H1 (cell line): ENCODE measurements at regions not wholly inside any gene's neighbourhood (a gene's known extent, or its start where the extent isn't known, plus 50 kb on each side); places are given as distances from the start of the nearest gene placed in this dataset.

Source experiments
- CHD1 ChIP-seq: IDR thresholded peaks from 2 replicates; pipeline ENCODE4 v1.6.1; 2012; ENCODE audit warnings: low read depth, low read length, improper control_type of control experiment
- CHD2 ChIP-seq: IDR thresholded peaks from 2 replicates; pipeline ENCODE4 v1.6.1; 2012; ENCODE audit warnings: low read length, improper control_type of control experiment
- CTBP2 ChIP-seq: IDR thresholded peaks from 2 replicates; pipeline ENCODE4 v1.7.0; 2011; ENCODE audit warnings: borderline replicate concordance, mild to moderate bottlenecking, moderate library complexity, mixed read lengths, low read length; ENCODE audit not compliant: insufficient read depth, insufficient read length
- HDAC2 ChIP-seq, 2 experiments: fragments of 300-600 bp in 1 of 2; sonication (generic) in 1 of 2; IDR thresholded peaks; 2 replicates each; pipeline ENCODE4 v1.6.1; 2011 to 2012; ENCODE audit warnings: low read depth in 2 of 2, low read length in 2 of 2, mild to moderate bottlenecking in 2 of 2, moderate library complexity in 2 of 2, borderline replicate concordance in 1 of 2, inconsistent platforms in 1 of 2
- POLR2AphosphoS5 ChIP-seq: IDR thresholded peaks from 2 replicates; pipeline ENCODE4 v1.6.1; 2011; ENCODE audit warnings: low read depth, low read length
- RNF2 ChIP-seq: fragments of 200-900, 300-1000 bp; sonication (generic); IDR thresholded peaks from 2 replicates; pipeline ENCODE4 v1.7.1; 2016; ENCODE audit warnings: borderline replicate concordance, low read depth, mild to moderate bottlenecking, antibody characterized with exemption, low read length; ENCODE audit not compliant: poor library complexity, severe bottlenecking; ENCODE audit errors: missing control alignments
- SP1 ChIP-seq: IDR thresholded peaks from 2 replicates; pipeline ENCODE4 v1.6.1; 2011; ENCODE audit warnings: low read depth, low read length
- SP4 ChIP-seq: IDR thresholded peaks from 2 replicates; pipeline ENCODE4 v1.6.1; 2012; ENCODE audit warnings: low read length, inconsistent platforms
- TAF1 ChIP-seq: IDR thresholded peaks from 2 replicates; pipeline ENCODE4 v1.6.1; 2011; ENCODE audit warnings: mild to moderate bottlenecking, low read depth, low read length
- TAF7 ChIP-seq: optimal IDR thresholded peaks from 2 replicates; pipeline ENCODE3; 2011; ENCODE audit warnings: low read depth, mild to moderate bottlenecking, inconsistent platforms, low read length, moderate library complexity, borderline replicate concordance
- TF ChIP-seq, protein P1 (sequence below): fragments of 300-600 bp; sonication (generic); IDR thresholded peaks from 2 replicates; pipeline ENCODE4 v1.7.1; 2012; ENCODE audit warnings: low read length, moderate library complexity, mild to moderate bottlenecking, inconsistent platforms; ENCODE audit not compliant: insufficient replicate concordance
- TF ChIP-seq, protein P2 (sequence below): IDR thresholded peaks from 2 replicates; pipeline ENCODE4 v1.6.1; 2011; ENCODE audit warnings: low read depth, mild to moderate bottlenecking, low read length; ENCODE audit not compliant: insufficient read depth

DNA sequence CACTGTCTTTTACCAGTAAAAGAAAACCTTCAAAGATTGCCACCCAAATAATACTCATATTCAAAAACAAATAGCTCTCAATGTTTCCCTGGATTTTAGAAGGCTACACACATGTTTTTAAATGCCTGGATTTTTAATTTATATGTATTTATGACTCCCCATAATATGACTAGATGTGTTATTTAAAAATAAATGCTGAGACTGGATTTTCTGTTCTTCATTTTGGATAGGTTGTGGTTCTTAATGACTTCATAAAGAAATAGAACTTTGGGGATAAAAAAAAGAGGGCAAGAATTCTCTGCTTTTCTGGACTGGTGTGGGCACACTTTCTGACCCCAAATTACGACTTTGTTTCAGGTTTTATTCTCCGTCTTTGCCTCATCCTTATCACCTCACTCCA, 62.8 kb upstream of the LEKR1 start (continued):
- TF ChIP-seq, protein P1, sequence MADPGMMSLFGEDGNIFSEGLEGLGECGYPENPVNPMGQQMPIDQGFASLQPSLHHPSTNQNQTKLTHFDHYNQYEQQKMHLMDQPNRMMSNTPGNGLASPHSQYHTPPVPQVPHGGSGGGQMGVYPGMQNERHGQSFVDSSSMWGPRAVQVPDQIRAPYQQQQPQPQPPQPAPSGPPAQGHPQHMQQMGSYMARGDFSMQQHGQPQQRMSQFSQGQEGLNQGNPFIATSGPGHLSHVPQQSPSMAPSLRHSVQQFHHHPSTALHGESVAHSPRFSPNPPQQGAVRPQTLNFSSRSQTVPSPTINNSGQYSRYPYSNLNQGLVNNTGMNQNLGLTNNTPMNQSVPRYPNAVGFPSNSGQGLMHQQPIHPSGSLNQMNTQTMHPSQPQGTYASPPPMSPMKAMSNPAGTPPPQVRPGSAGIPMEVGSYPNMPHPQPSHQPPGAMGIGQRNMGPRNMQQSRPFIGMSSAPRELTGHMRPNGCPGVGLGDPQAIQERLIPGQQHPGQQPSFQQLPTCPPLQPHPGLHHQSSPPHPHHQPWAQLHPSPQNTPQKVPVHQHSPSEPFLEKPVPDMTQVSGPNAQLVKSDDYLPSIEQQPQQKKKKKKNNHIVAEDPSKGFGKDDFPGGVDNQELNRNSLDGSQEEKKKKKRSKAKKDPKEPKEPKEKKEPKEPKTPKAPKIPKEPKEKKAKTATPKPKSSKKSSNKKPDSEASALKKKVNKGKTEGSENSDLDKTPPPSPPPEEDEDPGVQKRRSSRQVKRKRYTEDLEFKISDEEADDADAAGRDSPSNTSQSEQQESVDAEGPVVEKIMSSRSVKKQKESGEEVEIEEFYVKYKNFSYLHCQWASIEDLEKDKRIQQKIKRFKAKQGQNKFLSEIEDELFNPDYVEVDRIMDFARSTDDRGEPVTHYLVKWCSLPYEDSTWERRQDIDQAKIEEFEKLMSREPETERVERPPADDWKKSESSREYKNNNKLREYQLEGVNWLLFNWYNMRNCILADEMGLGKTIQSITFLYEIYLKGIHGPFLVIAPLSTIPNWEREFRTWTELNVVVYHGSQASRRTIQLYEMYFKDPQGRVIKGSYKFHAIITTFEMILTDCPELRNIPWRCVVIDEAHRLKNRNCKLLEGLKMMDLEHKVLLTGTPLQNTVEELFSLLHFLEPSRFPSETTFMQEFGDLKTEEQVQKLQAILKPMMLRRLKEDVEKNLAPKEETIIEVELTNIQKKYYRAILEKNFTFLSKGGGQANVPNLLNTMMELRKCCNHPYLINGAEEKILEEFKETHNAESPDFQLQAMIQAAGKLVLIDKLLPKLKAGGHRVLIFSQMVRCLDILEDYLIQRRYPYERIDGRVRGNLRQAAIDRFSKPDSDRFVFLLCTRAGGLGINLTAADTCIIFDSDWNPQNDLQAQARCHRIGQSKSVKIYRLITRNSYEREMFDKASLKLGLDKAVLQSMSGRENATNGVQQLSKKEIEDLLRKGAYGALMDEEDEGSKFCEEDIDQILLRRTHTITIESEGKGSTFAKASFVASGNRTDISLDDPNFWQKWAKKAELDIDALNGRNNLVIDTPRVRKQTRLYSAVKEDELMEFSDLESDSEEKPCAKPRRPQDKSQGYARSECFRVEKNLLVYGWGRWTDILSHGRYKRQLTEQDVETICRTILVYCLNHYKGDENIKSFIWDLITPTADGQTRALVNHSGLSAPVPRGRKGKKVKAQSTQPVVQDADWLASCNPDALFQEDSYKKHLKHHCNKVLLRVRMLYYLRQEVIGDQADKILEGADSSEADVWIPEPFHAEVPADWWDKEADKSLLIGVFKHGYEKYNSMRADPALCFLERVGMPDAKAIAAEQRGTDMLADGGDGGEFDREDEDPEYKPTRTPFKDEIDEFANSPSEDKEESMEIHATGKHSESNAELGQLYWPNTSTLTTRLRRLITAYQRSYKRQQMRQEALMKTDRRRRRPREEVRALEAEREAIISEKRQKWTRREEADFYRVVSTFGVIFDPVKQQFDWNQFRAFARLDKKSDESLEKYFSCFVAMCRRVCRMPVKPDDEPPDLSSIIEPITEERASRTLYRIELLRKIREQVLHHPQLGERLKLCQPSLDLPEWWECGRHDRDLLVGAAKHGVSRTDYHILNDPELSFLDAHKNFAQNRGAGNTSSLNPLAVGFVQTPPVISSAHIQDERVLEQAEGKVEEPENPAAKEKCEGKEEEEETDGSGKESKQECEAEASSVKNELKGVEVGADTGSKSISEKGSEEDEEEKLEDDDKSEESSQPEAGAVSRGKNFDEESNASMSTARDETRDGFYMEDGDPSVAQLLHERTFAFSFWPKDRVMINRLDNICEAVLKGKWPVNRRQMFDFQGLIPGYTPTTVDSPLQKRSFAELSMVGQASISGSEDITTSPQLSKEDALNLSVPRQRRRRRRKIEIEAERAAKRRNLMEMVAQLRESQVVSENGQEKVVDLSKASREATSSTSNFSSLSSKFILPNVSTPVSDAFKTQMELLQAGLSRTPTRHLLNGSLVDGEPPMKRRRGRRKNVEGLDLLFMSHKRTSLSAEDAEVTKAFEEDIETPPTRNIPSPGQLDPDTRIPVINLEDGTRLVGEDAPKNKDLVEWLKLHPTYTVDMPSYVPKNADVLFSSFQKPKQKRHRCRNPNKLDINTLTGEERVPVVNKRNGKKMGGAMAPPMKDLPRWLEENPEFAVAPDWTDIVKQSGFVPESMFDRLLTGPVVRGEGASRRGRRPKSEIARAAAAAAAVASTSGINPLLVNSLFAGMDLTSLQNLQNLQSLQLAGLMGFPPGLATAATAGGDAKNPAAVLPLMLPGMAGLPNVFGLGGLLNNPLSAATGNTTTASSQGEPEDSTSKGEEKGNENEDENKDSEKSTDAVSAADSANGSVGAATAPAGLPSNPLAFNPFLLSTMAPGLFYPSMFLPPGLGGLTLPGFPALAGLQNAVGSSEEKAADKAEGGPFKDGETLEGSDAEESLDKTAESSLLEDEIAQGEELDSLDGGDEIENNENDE, result no peak
- TF ChIP-seq SP1, result no peak
- TF ChIP-seq HDAC2 (IDR thresholded peaks at IDR 0.05; ENCODE audit: borderline replicate concordance in 1 of 2, low read depth in 2 of 2, low read length in 2 of 2), result no peak
- TF ChIP-seq, protein P2, sequence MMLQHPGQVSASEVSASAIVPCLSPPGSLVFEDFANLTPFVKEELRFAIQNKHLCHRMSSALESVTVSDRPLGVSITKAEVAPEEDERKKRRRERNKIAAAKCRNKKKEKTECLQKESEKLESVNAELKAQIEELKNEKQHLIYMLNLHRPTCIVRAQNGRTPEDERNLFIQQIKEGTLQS, result no peak
- TF ChIP-seq CHD2, result no peak
- no peak for TF ChIP-seq RNF2
- no peak for TF ChIP-seq POLR2AphosphoS5
- TF ChIP-seq CHD1, result no peak
- TF ChIP-seq TAF7, result no peak
- TF ChIP-seq SP4, result no peak
- TF ChIP-seq CTBP2, result no peak
- no peak for TF ChIP-seq TAF1
